Epithelial cell of esophagus (primary cell): ENCODE measurements at regions not wholly inside any gene's neighbourhood (a gene's known extent, or its start where the extent isn't known, plus 50 kb on each side); places are given as distances from the start of the nearest gene placed in this dataset.

ENCODE experiments used
- DNase-seq: peaks from one replicate; pipeline ENCODE4 v3.0.0; 2010; ENCODE audit warnings: low read depth
- H3K4me3 ChIP-seq: 2 replicates; pipeline ENCODE4 v1.5.1; 2011; ENCODE audit warnings: mild to moderate bottlenecking, low read length, control low read depth
- CTCF ChIP-seq: IDR thresholded peaks from 2 replicates; pipeline ENCODE4 v1.5.1; 2011; ENCODE audit warnings: low read depth, mild to moderate bottlenecking, low read length, control low read depth, inconsistent platforms; ENCODE audit not compliant: insufficient read depth; ENCODE audit errors: missing control alignments

DNA sequence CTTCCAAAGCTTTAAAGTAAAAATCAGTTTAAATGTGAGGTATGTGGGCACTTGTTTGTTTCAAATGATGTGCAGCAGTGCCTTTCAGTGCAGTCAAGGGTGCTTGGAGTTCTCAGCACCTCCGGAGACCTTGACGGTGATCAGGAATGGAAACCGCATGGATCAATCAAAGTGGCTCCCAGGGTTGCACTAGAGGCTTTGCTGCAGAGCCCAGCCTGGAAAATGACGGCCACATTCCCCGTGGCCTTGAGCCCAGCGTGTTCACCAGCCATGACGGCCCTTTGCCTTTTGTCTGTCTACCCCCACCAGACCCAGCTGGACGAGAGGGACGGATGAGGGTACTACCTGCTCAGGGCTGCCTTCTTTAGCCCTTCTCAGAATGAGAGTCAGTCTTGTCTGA lies 320.0 kb downstream of the TEX29 start:
- no peak for TF ChIP-seq CTCF
- H3K4me3 ChIP-seq = no peak overlapping the region
- DNase-seq = no peak

- no peak overlapping the region for H3K4me3 ChIP-seq
- TF ChIP-seq CTCF = no peak
- no peak for DNase-seq
These were observed 321.8 kb downstream of the TEX29 start for GRCh38 chr13:111642156-111642767.

DNA sequence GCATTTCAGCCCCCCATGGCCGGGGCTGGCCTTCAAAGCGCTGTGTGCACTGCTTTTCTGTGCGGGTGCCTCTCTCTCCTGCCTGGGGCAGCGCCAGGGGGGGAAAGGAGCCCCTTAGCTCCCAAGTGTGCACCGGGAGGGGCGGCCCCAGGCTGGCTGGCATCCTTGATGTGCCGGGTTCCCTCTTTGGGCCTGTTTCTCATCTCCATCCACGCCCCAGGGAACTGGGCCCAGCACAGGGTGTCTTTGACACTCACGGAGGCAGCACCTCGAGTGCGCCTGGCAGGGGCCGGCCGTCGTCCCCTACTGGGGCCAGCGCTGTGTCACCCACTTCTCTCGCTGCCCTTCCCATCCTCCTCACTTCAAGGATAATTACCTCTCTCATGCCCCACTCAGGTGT lies 324.3 kb downstream of the TEX29 start:
- no peak for DNase-seq
- no peak for TF ChIP-seq CTCF
- no peak overlapping the region for H3K4me3 ChIP-seq

- DNase-seq = no peak
These were observed 324.8 kb downstream of the TEX29 start for GRCh38 chr13:111645198-111645597.

GRCh38 chr13:111645598-111646455 lies 325.4 kb downstream of the TEX29 start:
- no peak for DNase-seq
- no peak for TF ChIP-seq CTCF
- H3K4me3 ChIP-seq = no peak overlapping the region

More at GRCh38 chr13:111645198-111645597, 324.8 kb downstream of the TEX29 start:
- no peak overlapping the region for H3K4me3 ChIP-seq
- no peak for TF ChIP-seq CTCF

DNA sequence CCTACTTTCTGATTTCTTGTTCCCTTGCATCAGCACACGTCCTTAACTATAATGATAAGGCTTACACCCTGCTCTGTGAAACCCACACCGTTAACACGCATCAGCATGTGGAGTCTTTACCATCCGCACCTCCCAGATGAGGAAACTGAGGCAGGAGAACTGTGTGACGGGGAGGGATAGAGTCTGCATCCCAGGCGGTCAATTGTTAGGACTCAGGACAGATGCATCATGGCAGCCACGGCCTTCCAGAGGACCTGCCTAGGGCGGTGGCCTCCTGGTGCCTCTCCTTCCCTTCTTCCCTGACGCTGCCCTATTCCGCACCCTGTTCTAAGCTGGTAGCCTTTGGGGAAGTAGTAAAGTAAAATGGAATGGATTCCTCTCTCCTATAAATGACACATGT lies 326.0 kb downstream of the TEX29 start:
- no peak overlapping the region for H3K4me3 ChIP-seq
- DNase-seq = no peak
- TF ChIP-seq CTCF = no peak
